GM10248 (cell line): ENCODE measurements at regions not wholly inside any gene's neighbourhood (a gene's known extent, or its start where the extent isn't known, plus 50 kb on each side); places are given as distances from the start of the nearest gene placed in this dataset.

Experiments used
- CTCF ChIA-PET: fragments of 300-600 bp; sonication (Branson Sonifier 250); formaldehyde crosslinking; extraction: SDS; loops from one replicate; lab custom pipeline; 2021; ENCODE audit warnings: antibody characterized with exemption; lab: Yijun Ruan, JAX
- POLR2A ChIA-PET: fragments of 350-650 bp; sonication (Branson Sonifier 250); formaldehyde crosslinking; extraction: SDS; loops from one replicate; lab custom pipeline; 2020; ENCODE audit warnings: antibody characterized with exemption; lab: Yijun Ruan, JAX
- DNase-seq: peaks from one replicate; pipeline ENCODE4 v3.0.0; 2012; ENCODE audit errors: extremely low spot score
- TF ChIP-seq, protein P1 (sequence below): IDR thresholded peaks from 2 replicates; pipeline ENCODE4 v1.5.1; 2012; ENCODE audit warnings: mild to moderate bottlenecking, low read depth; ENCODE audit errors: extremely low read depth, missing control alignments, control extremely low read depth

DNA sequence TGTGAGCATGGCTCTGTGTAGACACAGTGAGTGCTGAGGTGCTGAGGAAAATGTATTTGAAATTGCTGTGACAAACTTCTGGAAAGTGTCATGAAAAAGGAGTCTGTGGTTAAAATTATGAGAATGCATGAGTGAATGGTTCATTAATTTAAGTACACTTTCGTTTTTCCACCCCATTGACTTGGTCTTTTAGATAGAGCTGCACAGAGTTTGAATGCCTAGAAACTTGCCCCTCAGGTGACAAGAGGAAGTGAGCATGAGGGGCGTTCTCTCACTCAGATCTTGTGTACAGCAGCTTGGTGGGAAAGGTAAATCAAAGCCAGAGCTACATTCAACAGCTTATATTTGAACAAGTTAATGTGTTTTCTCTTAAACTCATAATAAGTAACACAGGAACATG, 296.8 kb downstream of the WDR72 start:
- CTCF ChIA-PET = no interaction called here
- no peak for DNase-seq
- TF ChIP-seq, protein P1, sequence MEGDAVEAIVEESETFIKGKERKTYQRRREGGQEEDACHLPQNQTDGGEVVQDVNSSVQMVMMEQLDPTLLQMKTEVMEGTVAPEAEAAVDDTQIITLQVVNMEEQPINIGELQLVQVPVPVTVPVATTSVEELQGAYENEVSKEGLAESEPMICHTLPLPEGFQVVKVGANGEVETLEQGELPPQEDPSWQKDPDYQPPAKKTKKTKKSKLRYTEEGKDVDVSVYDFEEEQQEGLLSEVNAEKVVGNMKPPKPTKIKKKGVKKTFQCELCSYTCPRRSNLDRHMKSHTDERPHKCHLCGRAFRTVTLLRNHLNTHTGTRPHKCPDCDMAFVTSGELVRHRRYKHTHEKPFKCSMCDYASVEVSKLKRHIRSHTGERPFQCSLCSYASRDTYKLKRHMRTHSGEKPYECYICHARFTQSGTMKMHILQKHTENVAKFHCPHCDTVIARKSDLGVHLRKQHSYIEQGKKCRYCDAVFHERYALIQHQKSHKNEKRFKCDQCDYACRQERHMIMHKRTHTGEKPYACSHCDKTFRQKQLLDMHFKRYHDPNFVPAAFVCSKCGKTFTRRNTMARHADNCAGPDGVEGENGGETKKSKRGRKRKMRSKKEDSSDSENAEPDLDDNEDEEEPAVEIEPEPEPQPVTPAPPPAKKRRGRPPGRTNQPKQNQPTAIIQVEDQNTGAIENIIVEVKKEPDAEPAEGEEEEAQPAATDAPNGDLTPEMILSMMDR = no peak

DNA sequence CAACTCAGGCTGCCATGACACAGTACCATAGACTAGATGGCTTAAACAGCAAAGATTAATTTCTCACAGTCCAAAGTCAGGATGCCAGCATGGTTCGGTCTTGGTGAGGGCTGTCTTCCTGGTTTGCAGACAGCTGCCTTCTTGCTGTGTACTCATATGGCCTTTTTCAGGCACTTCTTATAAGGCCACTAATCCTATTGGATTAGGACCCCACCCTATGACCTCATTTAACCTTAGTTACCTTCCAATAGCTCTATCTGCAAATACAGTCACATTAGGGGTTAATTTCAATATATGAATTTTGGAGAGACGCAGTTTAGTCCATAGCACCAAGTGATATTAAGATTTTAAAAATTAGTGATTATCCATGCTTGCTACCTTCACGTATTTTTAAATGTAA, 297.8 kb downstream of the WDR72 start:
- POLR2A ChIA-PET = no interaction called here

More for the DNA sequence above, 296.8 kb downstream of the WDR72 start:
- POLR2A ChIA-PET = no interaction called here

DNA sequence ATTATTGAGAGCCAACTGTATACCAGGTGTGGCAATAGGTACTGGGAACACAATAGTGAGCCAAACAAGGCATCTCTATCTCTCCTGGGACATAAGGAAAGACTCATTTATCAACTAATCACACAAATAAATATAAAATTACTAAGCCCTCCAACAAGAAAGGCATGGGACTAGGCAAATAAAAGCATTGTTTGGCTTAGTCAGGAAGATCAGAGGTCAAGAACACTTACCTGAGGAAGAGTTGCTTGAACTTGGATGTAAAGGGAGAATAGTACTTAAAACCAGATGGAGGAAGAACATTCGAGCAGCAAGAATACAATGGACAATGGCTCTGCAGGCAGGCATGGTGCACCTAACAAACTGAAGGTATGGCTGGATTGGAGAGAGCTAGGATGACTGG, 300.7 kb downstream of the WDR72 start:
- no peak for DNase-seq
- CTCF ChIA-PET = interaction anchor here (0.7 kb wide), 1 partner anchor 33 kb away, joined by 3 read pairs; no protein-coding TSS in a partner anchor
- POLR2A ChIA-PET = no interaction called here
- TF ChIP-seq, protein P1 = no peak

More for the DNA sequence above, 297.8 kb downstream of the WDR72 start:
- TF ChIP-seq, protein P1 = no peak
- CTCF ChIA-PET = no interaction called here
- DNase-seq = no peak

DNA sequence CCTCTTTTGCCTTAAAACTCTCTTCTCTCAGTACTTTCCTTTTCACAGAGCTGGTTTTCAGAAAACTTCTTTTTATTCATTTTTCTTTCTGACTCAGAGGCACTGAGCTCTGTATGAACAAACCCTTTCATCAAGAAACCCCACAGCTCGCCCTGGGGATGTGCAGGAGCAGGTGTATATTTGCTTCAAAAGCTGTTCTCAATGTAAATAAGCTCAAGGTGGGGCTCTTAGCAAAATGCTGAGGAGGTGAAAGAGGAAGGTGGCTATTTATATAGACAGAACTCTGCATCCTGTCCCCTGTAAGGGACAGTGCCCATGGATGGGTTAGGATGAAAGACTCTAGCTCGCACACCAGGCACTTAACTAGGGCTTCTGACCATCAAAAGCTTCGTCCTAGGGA, 302.0 kb downstream of the WDR72 start:
- no peak for DNase-seq
- CTCF ChIA-PET = interaction anchor here (0.7 to 1.1 kb wide), 2 partner anchors 8 to 18 kb away, joined by 3 read pairs; no protein-coding TSS in a partner anchor
- TF ChIP-seq, protein P1 = no peak
- POLR2A ChIA-PET = no interaction called here

DNA sequence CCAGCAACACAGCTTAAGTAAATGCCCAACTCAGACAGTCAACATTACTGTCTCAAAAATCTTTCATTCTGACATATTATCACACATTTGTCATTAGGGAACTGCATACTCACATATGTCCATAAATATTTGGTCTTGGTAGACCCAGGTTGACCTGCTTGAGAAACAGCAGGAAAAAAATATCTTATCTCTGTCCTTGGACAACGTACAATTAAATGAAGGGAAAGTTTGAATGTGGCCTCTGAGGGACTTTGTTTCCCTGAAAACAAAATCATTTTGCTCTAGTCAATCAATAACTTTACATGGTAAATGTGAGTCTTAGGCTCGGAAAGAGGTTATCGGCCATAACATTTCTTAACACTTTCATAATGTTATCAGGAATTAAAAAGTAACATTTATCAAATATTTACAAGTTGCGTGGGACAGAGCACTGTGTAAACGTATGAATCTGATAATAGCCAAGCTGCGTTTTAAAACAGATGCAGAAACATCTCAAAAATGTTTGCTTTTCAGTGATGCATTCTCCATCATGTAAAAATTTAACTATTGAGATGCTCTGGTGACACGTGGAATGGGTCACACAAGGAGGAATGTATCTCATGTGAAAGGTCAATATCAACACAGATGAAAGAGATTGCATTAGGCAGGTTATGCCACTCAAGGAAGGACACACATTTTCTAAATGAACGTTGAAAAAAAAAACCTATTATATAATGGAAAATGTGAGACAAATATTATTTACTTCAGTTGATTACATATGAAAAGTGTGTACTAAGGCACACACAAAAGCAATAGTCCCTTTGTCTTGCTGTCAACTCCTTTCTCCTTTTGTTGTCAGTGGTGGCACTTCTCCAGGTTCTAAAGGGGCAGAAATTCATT, 304.4 kb downstream of the WDR72 start:
- DNase-seq = no peak
- ChIA-PET CTCF (no interaction called here), POLR2A (no interaction called here)
- TF ChIP-seq, protein P1 = no peak

DNA sequence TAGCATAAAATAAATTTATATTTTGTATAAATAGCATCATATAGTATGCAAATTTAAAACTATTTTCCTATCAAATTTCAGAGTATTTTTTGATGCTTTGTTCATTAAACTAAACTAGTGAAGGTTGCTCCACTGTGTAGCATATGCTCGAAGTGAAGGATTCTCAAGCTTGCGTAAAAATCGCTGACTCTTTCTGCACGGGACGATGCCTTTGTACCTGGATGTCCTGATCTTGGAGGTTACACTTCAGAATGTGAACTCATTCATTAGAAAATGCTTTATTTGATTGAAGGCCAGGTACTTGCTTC, 305.0 kb downstream of the WDR72 start:
- no peak for DNase-seq
- POLR2A ChIA-PET = no interaction called here
- TF ChIP-seq, protein P1 = no peak
- CTCF ChIA-PET = interaction anchor here (1.4 kb wide), 1 partner anchor 16 kb away, joined by 3 read pairs; no protein-coding TSS in a partner anchor
